Epithelial cell of proximal tubule (primary cell): ENCODE measurements at regions not wholly inside any gene's neighbourhood (a gene's known extent, or its start where the extent isn't known, plus 50 kb on each side); places are given as distances from the start of the nearest gene placed in this dataset.

Source experiments
- DNase-seq: peaks from one replicate; pipeline ENCODE4 v3.0.0-alpha.2; 2011; ENCODE audit warnings: low read depth
- H3K4me3 ChIP-seq: 2 replicates; pipeline ENCODE4 v1.5.1; 2011; ENCODE audit warnings: low read depth, mild to moderate bottlenecking, low read length
- TF ChIP-seq, protein P1 (sequence below): conservative IDR thresholded peaks from 2 replicates; pipeline ENCODE4 v1.5.1; 2012; ENCODE audit warnings: low read depth, mild to moderate bottlenecking, low read length

GRCh38 chr2:215612786-215613185, 176.9 kb upstream of the FN1 start:
- DNase-seq = peak; percentile 91
- TF ChIP-seq, protein P1, sequence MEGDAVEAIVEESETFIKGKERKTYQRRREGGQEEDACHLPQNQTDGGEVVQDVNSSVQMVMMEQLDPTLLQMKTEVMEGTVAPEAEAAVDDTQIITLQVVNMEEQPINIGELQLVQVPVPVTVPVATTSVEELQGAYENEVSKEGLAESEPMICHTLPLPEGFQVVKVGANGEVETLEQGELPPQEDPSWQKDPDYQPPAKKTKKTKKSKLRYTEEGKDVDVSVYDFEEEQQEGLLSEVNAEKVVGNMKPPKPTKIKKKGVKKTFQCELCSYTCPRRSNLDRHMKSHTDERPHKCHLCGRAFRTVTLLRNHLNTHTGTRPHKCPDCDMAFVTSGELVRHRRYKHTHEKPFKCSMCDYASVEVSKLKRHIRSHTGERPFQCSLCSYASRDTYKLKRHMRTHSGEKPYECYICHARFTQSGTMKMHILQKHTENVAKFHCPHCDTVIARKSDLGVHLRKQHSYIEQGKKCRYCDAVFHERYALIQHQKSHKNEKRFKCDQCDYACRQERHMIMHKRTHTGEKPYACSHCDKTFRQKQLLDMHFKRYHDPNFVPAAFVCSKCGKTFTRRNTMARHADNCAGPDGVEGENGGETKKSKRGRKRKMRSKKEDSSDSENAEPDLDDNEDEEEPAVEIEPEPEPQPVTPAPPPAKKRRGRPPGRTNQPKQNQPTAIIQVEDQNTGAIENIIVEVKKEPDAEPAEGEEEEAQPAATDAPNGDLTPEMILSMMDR = no peak
- H3K4me3 ChIP-seq = no peak overlapping the region

DNA sequence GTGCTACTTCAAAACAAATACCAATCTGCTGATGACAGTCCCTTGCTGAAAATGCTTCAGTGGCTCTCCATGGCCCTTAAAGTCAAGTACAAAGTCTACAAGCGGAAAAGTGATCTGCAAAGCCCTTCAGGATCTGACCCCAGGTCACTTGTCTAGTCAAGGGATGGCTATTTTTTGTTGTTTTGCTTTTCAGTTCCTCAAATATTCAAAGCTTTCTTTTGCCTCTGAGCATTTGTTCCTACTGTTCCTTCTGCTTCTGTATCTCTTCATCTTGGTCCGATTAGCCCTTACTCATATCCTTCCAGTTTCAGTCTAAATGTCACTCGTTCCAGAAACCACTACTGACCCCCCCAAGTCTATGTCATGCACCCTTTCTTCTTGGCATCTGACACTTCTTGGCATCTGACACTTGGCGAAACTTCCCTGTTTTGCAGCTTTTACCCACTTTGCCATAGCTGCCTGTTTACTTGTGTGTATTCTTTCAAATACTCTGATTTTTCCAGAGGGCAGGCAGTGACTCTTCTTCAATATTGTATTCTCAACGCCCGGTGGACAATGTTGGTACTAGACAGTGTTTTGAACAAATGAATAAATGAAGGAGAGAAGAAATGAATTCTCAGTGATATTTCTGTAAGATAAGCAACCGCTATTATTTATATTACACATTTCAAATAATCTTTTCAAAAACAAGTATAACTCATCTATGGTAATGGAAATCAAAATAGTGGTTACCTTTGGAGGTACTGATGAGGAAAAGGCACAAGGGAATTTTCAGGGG, 175.9 kb upstream of the FN1 start:
- TF ChIP-seq, protein P1 = no peak
- DNase-seq = no peak
- no peak overlapping the region for H3K4me3 ChIP-seq

DNA sequence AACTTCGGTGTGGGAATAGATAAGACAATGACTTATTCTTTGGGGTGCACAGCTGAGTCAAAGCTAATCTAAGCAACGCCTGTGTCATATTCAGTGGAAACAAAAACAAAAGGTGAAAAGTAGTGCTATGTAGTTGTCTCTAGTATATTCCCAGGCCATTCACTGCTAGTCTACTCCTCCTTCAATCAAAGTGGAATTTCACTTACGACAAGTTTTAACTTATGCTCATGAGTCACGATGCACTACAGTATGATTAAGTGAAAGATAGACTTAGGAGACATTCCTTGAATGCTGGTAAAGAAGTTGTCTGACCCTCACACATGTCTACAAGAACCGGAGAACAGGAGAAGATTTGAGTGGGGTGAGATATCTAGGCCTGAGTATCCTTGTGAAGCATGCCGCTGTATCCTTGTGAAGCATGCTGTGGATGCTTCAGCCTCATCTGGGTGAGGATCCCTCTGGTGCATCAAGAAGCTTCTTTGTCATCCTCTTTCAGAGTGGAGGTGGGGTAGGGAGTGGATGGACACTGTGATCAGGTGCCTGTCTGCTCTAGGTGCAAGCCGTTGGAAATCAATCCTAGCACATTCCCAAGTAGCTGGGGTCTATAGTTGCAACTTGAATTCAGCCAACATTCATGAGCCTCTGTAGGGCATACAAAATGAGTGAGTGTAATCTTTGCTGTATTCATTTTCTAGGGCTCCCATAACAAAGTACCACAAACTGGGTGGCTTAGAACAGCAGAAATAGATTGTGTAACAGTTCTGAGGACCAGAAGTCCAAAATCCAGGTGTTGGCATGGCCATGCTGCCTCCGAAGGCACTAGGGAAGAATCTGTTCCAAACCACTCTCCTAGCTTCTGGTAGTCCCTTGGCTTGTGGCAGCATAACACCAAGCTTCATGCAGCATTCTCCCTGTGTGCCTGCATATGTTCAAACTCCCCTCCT, 173.5 kb upstream of the FN1 start:
- peak; percentile 16 for DNase-seq
- TF ChIP-seq, protein P1 = no peak
- H3K4me3 ChIP-seq = no peak overlapping the region

DNA sequence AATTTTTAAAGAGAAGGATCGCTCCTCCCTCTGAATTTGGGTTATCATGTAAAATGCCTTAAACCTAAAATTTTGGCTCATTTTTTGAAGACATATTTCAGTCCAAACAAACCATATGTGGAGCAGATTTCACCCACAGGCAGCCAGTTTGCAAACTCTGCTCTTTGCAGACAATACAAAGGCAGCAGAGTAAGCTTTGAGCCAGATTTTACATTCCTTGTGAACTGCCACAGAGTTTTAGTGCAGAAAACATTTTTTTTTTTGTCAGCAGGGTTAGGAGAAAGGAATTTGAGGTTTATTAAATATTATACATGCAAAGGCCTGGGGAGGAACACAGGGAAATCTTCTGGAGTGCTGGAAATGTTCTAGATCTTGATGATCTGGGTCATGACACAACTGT, 171.9 kb upstream of the FN1 start:
- TF ChIP-seq, protein P1 = no peak
- H3K4me3 ChIP-seq = no peak overlapping the region
- no peak for DNase-seq

GRCh38 chr2:215606219-215606618, 170.4 kb upstream of the FN1 start:
- H3K4me3 ChIP-seq = no peak overlapping the region
- DNase-seq = no peak
- TF ChIP-seq, protein P1 = no peak

DNA sequence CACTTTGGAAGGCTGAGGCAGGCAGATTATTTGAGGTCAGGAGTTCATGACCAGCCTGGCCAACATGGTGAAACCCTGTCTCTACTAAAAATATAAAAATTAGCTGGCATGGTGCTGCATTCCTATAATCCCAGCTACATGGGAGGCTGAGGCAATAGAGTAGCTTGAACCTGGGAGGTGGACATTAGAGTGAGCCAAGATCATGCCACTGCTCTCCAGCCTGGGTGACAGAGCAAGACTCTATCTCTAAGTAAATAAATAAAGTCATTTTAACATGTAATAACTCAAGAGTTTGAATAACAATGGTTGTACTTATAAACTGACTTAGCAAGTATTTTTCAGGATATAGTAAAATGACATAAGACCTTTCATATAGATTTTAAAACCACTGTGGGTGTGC, 169.3 kb upstream of the FN1 start:
- no peak overlapping the region for H3K4me3 ChIP-seq
- TF ChIP-seq, protein P1 = no peak
- DNase-seq = no peak
